ENCODE measurements at regions not wholly inside any gene's neighbourhood (a gene's known extent, or its start where the extent isn't known, plus 50 kb on each side); places are given as distances from the start of the nearest gene placed in this dataset.

DNA sequence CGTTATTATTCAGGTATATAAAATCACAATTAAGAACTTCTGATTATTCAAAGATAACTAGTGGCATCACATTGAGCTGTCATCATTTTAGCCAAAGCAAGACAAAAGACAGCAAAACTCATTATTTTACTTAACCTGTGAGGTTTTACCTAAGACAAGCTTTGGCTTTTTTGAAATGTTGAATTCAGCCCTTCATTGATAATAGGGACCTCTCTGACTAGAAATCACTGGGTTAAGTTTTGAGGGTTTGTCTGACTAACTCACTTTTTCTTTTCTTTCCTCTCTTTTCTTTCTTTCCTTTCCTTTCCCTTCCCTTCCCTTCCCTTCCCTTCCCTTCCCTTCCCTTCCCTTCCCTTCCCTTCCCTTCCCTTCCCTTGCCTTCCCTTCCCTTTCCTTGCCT, 244.2 kb downstream of the GRXCR1 start:
- POLR2A ChIA-PET = no interaction called here
- H3K4me3 Mint-ChIP-seq (ENCODE audit: unreplicated experiment) = no peak overlapping the region
- no peaks in the 10 kb centered on the region for H3K27me3 Mint-ChIP-seq (ENCODE audit: insufficient read depth, unreplicated experiment)
- TF ChIP-seq, protein P1, sequence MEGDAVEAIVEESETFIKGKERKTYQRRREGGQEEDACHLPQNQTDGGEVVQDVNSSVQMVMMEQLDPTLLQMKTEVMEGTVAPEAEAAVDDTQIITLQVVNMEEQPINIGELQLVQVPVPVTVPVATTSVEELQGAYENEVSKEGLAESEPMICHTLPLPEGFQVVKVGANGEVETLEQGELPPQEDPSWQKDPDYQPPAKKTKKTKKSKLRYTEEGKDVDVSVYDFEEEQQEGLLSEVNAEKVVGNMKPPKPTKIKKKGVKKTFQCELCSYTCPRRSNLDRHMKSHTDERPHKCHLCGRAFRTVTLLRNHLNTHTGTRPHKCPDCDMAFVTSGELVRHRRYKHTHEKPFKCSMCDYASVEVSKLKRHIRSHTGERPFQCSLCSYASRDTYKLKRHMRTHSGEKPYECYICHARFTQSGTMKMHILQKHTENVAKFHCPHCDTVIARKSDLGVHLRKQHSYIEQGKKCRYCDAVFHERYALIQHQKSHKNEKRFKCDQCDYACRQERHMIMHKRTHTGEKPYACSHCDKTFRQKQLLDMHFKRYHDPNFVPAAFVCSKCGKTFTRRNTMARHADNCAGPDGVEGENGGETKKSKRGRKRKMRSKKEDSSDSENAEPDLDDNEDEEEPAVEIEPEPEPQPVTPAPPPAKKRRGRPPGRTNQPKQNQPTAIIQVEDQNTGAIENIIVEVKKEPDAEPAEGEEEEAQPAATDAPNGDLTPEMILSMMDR (IDR thresholded peaks at IDR 0.05; ENCODE audit: unreplicated experiment) = no peak
- H3K9me3 Mint-ChIP-seq (ENCODE audit: unreplicated experiment) = peaks cover 16% of the 10 kb centered on the region
- no TSS peak for BruUV-seq (replicated peaks)
- intact Hi-C loops (cut with micrococcal nuclease) = no loop called here
- CTCF ChIA-PET = interaction anchor here (1.0 to 1.7 kb wide), 2 partner anchors 9 to 626 kb away, joined by 3 read pairs; no protein-coding TSS in a partner anchor
- no peak overlapping the region for H3K27ac Mint-ChIP-seq (ENCODE audit: low read depth, unreplicated experiment)
- H3K36me3 Mint-ChIP-seq (ENCODE audit: insufficient read depth, unreplicated experiment) = no peaks in the 10 kb centered on the region
- no peaks in the 10 kb centered on the region for H3K4me1 Mint-ChIP-seq (ENCODE audit: insufficient read depth, unreplicated experiment)
- no peak for DNase-seq (ENCODE audit: unreplicated experiment)

DNA sequence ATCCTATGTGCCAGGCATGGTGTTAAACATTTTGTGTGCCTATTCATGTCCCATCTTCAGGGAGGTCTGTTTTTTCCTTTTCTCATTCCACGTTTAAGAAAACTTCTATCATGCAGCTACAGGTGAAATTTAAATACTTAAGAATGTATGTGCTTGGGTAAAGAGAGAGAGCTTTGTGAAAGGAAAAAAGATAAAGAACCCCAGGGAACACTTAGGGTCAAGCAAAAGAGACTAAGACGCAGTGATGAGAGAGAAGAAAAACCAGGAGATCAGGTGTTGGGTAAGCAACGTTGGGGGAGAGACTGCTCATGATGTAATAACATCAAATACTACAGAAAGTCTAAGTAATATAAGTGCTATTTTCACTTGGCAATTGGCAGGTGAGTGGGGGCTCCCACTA, 253.7 kb downstream of the GRXCR1 start:
- Mint-ChIP-seq H3K27me3 (ENCODE audit: insufficient read depth, unreplicated experiment) (no peaks in the 10 kb centered on the region), H3K4me3 (ENCODE audit: unreplicated experiment) (no peak overlapping the region), H3K27ac (ENCODE audit: low read depth, unreplicated experiment) (no peak overlapping the region), H3K9me3 (ENCODE audit: unreplicated experiment) (peaks cover 6% of the 10 kb centered on the region), H3K36me3 (ENCODE audit: insufficient read depth, unreplicated experiment) (no peaks in the 10 kb centered on the region), H3K4me1 (ENCODE audit: insufficient read depth, unreplicated experiment) (no peaks in the 10 kb centered on the region)
- intact Hi-C loops (cut with micrococcal nuclease) = no loop called here
- CTCF ChIA-PET = interaction anchor here (2.0 kb wide), 1 partner anchor 13 kb away, joined by 7 read pairs; no protein-coding TSS in a partner anchor
- TF ChIP-seq, protein P1 (IDR thresholded peaks at IDR 0.05; ENCODE audit: unreplicated experiment) = no peak
- no peak for DNase-seq (ENCODE audit: unreplicated experiment)
- POLR2A ChIA-PET = interaction anchor here (0.6 to 0.7 kb wide), 2 partner anchors 10 to 393 kb away, joined by 4 to 5 read pairs; no protein-coding TSS in a partner anchor
- no TSS peak for BruUV-seq (replicated peaks)

DNA sequence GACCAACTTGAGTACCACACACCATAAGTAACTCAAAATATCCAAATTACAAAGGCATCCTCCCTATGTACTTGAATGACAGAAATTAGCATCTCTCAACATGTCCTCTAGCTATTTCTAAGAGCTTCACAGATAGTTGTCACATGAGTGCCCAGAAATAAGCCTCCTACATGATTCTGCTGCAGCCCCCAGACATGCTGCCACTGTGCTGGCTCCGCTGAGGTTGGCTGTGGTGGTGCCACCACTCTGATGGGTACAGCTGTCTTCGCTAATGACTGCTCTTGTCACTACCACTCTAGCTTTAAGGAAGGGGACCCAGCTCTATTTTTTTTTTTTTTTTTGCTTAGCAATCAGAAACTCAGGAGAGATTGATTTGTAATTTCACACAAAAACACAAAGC, 256.0 kb downstream of the GRXCR1 start:
- Mint-ChIP-seq H3K9me3 (ENCODE audit: unreplicated experiment) (peaks cover 6% of the 10 kb centered on the region), H3K4me3 (ENCODE audit: unreplicated experiment) (no peak overlapping the region), H3K27me3 (ENCODE audit: insufficient read depth, unreplicated experiment) (no peaks in the 10 kb centered on the region), H3K4me1 (ENCODE audit: insufficient read depth, unreplicated experiment) (no peaks in the 10 kb centered on the region), H3K36me3 (ENCODE audit: insufficient read depth, unreplicated experiment) (no peaks in the 10 kb centered on the region), H3K27ac (ENCODE audit: low read depth, unreplicated experiment) (no peak overlapping the region)
- no TSS peak for BruUV-seq (replicated peaks)
- DNase-seq (ENCODE audit: unreplicated experiment) = no peak
- TF ChIP-seq, protein P1 (IDR thresholded peaks at IDR 0.05; ENCODE audit: unreplicated experiment) = no peak
- POLR2A ChIA-PET = no interaction called here
- CTCF ChIA-PET = interaction anchor here (0.8 to 1.1 kb wide), 2 partner anchors 9 to 221 kb away, joined by 3 to 4 read pairs; no protein-coding TSS in a partner anchor
- intact Hi-C loops (cut with micrococcal nuclease) = no loop called here

DNA sequence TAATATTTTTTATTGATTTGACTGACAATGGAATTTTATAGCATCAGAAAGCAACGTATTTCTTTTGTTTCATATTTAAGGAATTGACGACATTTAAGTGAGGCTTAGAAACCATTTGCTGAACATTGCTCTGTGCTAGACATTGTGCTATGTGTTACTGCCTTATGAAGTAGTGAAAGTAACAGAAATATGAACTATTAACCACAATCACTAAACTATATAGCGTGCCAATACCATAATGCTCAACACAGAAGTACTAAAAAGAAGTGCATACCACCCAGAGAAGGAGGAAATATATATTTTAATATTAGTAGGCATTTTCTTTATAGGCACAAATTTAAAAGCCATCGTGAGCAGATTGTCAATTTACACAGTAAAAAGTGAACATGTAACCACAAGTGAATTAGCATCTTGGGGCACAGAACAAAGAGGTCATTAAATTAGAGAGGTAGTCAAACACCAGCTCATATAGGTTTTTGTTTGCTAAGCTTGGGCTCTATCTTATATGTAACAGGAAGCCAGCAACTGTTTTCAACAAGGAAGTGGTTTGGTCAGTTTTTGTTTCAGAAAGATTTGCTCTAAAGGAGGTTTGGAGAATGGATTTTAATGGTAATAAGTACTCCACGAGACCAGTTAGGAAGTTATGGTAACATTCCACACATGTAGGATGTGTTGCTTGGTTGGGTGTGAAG, 270.7 kb downstream of the GRXCR1 start:
- Mint-ChIP-seq H3K27me3 (ENCODE audit: insufficient read depth, unreplicated experiment) (no peaks in the 10 kb centered on the region), H3K27ac (ENCODE audit: low read depth, unreplicated experiment) (no peak overlapping the region), H3K36me3 (ENCODE audit: insufficient read depth, unreplicated experiment) (no peaks in the 10 kb centered on the region), H3K9me3 (ENCODE audit: unreplicated experiment) (no peaks in the 10 kb centered on the region), H3K4me3 (ENCODE audit: unreplicated experiment) (no peak overlapping the region), H3K4me1 (ENCODE audit: insufficient read depth, unreplicated experiment) (peaks cover 1% of the 10 kb centered on the region)
- intact Hi-C loops (cut with micrococcal nuclease) = no loop called here
- ChIA-PET CTCF (no interaction called here), POLR2A (no interaction called here)
- TF ChIP-seq, protein P1 (IDR thresholded peaks at IDR 0.05; ENCODE audit: unreplicated experiment) = no peak
- DNase-seq (ENCODE audit: unreplicated experiment) = no peak
- no TSS peak for BruUV-seq (replicated peaks)
